Transverse colon (tissue), 3 donors: ENCODE measurements at regions not wholly inside any gene's neighbourhood (a gene's known extent, or its start where the extent isn't known, plus 50 kb on each side); places are given as distances from the start of the nearest gene placed in this dataset.

Experiments
- CTCF ChIP-seq, 5 experiments: fragments of 200-600 bp in 3 of 5; fragments of 450-650 bp in 2 of 5; sonication (generic) in 3 of 5; IDR thresholded peaks; 1 replicate in 2 of 5; 2 replicates in 3 of 5; pipeline ENCODE4 v1.5.1; 2016 to 2017; ENCODE audit warnings: antibody characterized with exemption in 5 of 5, inconsistent platforms in 3 of 5, mild to moderate bottlenecking in 2 of 5, moderate library complexity in 1 of 5
- POLR2A ChIP-seq: fragments of 450-650 bp; IDR thresholded peaks from one replicate; pipeline ENCODE4 v1.6.1; 2016; ENCODE audit warnings: antibody characterized with exemption, mild to moderate bottlenecking, moderate library complexity

GRCh38 chr18:75625966-75626365 is 198.5 kb upstream of the SMIM21 start:
- TF ChIP-seq POLR2A = no peak
- no peak for TF ChIP-seq CTCF (IDR thresholded peaks at IDR 0.05)
